SK-N-SH (cell line): ENCODE measurements at regions not wholly inside any gene's neighbourhood (a gene's known extent, or its start where the extent isn't known, plus 50 kb on each side); places are given as distances from the start of the nearest gene placed in this dataset.

Experiments
- CTCF ChIP-seq: fragments of 200-600 bp; sonication (generic); IDR thresholded peaks from 2 replicates; pipeline ENCODE4 v1.6.1; 2017; ENCODE audit warnings: antibody characterized with exemption, mild to moderate bottlenecking, moderate library complexity
- EP300 ChIP-seq, 2 experiments: IDR thresholded peaks; 2 replicates each; pipeline versions ENCODE4 v1.4.0 to v1.6.1; 2012; ENCODE audit warnings: borderline replicate concordance in 1 of 2, low read depth in 1 of 2, low read length in 1 of 2

DNA sequence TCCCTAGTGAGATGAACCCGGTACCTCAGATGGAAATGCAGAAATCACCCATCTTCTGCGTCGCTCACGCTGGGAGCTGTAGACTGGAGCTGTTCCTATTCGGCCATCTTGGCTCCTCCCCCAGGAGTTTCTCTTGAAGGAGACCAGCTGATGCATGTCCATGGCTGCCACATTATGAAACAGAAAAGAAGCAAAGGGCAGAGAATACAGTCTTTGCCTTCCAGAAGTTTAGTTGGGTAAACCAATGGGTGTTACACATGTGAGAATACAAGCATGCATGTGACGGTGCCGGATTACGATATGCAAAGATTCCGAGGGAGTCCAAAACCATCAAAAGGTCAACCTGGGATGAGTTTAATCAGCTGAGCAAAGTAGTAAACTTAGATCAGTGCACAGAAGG is 151.6 kb downstream of the SEM1 start:
- TF ChIP-seq EP300 (IDR thresholded peaks at IDR 0.05; ENCODE audit: borderline replicate concordance in 1 of 2, low read depth in 1 of 2, low read length in 1 of 2) (no peak), CTCF (no peak)
